GM21576 (cell line): ENCODE measurements at regions not wholly inside any gene's neighbourhood (a gene's known extent, or its start where the extent isn't known, plus 50 kb on each side); places are given as distances from the start of the nearest gene placed in this dataset.
"Not testable (repeated sequence)": the region's sequence is repeated elsewhere in the genome, so short reads cannot be mapped to it uniquely, and the experiment has no call there.

Source experiments
- ATAC-seq: cut with Tn5 transposase; IDR thresholded peaks from one replicate; pipeline ENCODE4 v1.9.1; 2021; ENCODE audit warnings: mild to moderate bottlenecking, moderate library complexity; ENCODE audit not compliant: unreplicated experiment

DNA sequence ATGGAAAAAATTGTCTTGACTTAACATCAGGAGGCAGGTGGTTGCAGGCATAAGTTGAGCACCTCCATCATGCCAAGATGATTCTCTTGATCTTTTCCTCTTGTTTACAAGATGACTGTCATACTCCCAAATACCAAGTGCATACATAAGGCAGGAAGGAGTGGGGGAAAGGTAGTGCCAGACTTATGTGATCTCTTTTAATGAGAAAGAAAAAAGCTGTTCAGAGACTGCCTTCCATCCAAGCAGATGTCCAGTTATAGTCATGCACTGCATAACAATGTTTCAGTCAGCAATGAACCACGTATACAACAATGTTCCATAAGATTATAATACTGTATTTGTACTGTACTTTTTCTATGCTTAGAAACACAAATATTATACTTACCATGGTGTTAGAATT is 135.7 kb downstream of the EHF start:
- ATAC-seq: no peak

- no peak for ATAC-seq
Observed at GRCh38 chr11:34755671-34756070, 134.8 kb downstream of the EHF start.

- no peak for ATAC-seq
Observed at GRCh38 chr11:34754171-34754823, 133.4 kb downstream of the EHF start.

GRCh38 chr11:34750692-34751405 is 130.0 kb downstream of the EHF start:
- ATAC-seq: no peak

GRCh38 chr11:34749666-34750659 is 129.1 kb downstream of the EHF start:
- no peak for ATAC-seq

DNA sequence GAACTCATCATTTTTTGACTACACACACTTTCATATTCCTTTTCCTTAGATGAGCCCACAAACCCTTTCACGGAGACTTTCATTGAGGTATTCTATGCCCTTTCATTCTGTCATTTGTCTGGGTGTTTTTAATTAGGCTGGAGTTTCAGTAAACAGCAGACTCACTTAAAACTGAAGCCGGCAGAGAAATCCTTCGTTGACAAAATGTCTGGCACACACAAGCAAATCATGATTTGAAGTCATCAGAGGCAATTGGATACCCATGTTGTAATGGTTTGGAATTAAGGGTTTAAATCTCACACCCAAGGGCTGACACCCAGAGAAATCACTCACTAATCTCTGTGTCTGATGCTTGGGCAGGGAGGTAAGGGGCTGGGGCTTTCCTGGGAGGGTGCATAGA is 127.1 kb downstream of the EHF start:
- ATAC-seq: no peak

DNA sequence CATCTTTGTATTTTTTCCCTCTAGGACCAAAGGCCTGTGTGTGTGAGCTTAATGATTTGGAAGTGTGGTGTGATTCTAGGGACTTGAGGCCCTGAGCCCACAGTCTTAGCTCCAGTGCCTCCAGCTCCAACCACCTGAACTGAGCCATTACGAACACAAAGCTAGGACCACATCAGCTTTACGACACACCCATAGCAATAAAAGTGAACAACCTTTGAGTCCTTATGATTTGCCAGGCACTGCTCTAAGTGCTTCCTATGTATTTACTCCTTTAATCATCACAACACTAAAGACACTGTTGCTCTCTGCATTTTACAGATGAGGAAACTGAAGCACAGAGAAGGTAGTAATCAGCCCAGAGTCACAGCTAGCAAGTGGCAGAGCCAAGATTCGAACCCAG is 126.4 kb downstream of the EHF start:
- ATAC-seq: no peak

DNA sequence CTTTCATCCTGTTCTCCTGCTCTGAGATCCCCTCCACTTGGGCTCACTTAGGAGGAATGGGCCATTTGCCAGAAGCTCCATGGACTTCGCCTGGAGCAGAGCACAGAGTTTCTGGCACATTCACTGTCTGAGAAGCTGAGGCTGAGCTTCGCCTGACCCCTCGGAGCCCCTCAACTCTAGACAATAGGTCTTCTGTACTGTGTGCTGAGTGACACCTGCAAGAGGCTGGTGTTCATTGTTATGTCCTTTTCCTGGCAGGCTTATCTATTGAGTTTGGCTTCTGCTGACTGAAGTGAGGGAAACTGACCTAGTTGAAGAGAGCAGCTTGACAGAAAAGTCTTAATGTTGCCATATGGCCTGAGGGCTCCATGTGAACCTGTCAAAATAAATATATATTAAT is 124.3 kb downstream of the EHF start:
- no peak for ATAC-seq

- ATAC-seq: no peak
Observed at GRCh38 chr11:34744511-34744910, 123.6 kb downstream of the EHF start.

DNA sequence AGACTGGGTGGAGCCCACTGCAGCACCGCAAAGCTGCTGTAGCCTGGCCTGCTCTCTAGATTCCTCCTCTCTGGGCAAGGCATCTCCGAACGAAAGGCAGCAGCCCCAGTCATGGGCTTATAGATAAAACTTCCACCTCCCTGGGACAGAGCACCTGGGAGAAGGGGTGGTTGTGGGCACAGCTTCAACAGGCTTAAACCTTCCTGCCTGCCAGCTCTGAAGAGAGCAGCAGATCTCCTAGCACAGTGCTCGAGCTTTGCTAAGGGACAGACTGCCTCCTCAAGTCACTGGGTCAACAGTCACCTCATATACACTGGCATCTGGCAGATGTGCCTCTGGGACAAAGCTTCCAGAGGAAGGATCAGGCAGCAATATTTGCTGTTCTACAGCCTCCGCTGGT is 117.3 kb downstream of the EHF start:
- no peak for ATAC-seq

DNA sequence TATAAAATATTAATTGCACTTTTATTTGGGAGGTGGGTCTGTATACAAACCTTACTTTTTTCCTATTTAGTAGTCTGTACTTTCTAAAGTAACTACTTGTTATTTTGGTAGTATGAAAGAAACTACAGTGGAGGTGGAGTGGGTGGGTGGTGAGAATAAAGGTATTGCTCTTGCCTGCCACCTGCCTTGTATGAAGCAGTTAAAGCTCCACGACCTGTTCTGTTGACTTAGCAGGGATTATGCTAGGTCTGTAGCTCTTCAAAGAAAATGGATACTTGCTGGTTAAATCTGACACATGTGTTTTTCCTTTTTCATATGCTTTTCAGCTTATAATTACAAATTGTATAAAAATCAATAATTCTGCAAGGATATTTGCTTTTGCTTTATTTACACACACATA is 111.9 kb downstream of the EHF start:
- ATAC-seq: no peak

DNA sequence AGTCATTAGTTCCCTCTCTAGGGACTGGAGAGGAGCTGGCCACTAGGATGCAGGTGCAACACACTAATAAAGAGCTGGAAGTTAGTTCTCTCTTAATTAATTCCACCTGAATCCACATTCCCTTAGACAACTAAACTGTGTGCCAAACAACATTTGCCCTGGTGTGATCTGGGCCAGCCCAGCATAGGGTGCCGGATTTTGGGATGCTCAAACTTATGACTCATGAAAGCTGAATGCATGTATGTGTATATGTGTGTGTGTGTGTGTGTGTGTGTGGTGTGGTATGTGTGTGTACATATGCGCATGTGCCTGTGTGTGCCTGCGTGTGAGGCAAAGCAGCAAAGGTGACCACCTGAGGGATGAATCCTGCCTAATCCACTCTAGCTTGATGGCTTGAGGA is 110.7 kb downstream of the EHF start:
- ATAC-seq: no peak

GRCh38 chr11:34730544-34731295 is 109.8 kb downstream of the EHF start:
- ATAC-seq: no peak

- ATAC-seq: no peak
Observed at GRCh38 chr11:34728609-34729008, 107.7 kb downstream of the EHF start.

DNA sequence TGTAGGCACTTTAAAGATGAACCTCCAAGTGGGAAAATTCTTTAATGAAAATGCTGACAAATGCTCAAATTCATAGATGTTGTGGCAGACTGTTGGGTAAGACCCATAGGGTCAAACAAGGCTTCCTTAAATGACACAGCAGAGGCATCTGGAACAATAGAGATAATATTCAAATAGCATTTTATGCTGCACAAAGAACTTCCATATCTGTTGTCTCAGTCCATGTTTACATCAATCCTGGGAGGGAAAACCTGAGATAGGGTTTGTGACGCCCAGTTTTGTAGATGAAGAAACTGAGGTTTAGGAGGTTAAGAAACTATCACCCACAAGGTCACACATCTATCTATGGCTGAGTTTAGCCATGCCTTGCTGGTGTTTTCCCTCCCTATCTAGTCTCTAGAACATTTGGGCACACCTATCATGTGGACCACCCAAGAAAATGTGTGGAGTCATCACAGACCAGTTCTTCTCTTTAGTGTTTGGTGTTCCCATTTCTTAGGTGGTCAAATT is 106.4 kb downstream of the EHF start:
- no peak for ATAC-seq

DNA sequence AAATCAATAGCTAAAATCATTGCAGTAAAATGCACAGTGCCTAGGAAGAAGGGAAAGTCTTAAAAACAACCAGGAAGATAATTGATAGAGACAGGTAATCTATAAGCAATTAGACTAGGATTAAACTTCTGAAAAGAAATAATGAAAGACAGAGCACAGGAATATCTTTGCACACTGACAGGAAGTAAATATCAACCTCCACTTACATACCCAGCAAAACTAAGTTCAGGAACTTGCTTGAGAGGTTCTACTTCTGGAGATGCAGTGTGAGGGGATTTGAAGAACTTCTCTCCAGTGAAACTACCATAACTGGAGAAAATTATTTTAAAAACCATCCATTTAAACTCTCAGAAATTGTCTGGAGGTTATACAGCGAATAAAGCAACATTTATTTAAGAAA is 104.1 kb downstream of the EHF start:
- ATAC-seq: no peak

DNA sequence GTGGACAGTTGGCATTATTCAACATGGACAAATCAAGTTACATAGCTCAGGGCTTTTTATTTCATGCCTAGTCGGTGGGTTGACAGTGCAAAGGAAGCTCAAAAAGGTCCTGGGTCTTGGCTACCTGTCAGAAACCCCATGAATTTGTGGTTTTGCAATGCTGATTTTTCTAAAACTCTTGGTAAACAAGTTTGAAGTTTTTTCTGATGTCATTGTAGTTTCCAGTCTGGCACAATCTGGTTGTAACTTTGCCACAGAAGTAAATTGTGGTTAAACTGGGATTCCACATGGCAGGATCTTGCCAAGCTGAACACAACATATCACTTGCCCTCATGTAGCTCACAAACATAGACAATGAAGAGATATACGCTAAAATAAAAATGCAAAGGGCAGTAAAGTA is 100.8 kb downstream of the EHF start:
- no peak for ATAC-seq

- ATAC-seq: no peak
Observed at GRCh38 chr11:34719303-34719848, 98.5 kb downstream of the EHF start.

DNA sequence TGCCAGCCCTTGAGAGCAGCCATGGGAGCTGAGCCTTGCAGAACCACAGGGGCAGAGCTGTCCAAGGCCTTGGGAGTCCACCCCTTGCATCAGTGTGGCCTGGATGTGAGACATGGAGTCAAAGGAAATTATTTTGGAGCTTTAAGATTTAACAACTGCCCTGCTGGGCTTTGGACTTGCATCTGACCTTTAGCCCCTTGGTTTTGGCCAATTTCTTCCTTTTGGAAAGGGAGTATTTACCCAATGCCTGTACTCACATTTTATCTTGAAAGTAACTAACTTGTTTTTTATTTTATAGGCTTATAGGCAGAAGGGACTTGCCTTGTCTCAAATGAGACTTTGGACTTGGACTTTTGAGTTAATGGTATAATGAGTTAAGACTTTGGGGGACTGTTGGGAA is 92.7 kb downstream of the EHF start:
- not testable (repeated sequence) for ATAC-seq
